CD4-positive, CD25-positive, alpha-beta regulatory T cell (primary cell): ENCODE measurements at regions not wholly inside any gene's neighbourhood (a gene's known extent, or its start where the extent isn't known, plus 50 kb on each side); places are given as distances from the start of the nearest gene placed in this dataset.

Source experiments
- ATAC-seq, 2 donors: fragments of 150-1000 bp; cut with Tn5 transposase; one replicate each; pipeline ENCODE4 v1.10.0; 2021; ENCODE audit warnings: low read depth in 2 of 2, moderate number of reproducible peaks in 2 of 2, moderate library complexity in 1 of 2
- DNase-seq, 3 donors: peaks; one replicate each; pipeline versions ENCODE4 v3.0.0 to v3.0.0-alpha.2; 2012 to 2022; ENCODE audit warnings: mixed read lengths in 1 of 3
- H3K27ac ChIP-seq: one replicate; pipeline ENCODE4 v1.7.0; 2013; ENCODE audit warnings: mild to moderate bottlenecking, low read length; ENCODE audit not compliant: insufficient read depth, poor library complexity, severe bottlenecking
- H3K27me3 ChIP-seq: one replicate; pipeline ENCODE4 v1.7.0; 2013; ENCODE audit warnings: low read length; ENCODE audit not compliant: control insufficient read depth, insufficient read depth
- H3K36me3 ChIP-seq: one replicate; pipeline ENCODE4 v1.7.0; 2013; ENCODE audit warnings: mild to moderate bottlenecking, low read length, moderate library complexity; ENCODE audit not compliant: control insufficient read depth, insufficient read depth
- H3K4me1 ChIP-seq: 2 replicates; pipeline ENCODE4 v1.7.0; 2013; ENCODE audit warnings: mild to moderate bottlenecking, low read length; ENCODE audit not compliant: insufficient read depth, control insufficient read depth, poor library complexity, severe bottlenecking
- H3K4me3 ChIP-seq: one replicate; pipeline ENCODE4 v1.7.0; 2013; ENCODE audit warnings: low read depth, mild to moderate bottlenecking, low read length, moderate library complexity
- H3K9me3 ChIP-seq, 2 experiments: 1 replicate in 1 of 2; 2 replicates in 1 of 2; pipeline ENCODE4 v1.7.0; 2013; ENCODE audit warnings: low read length in 2 of 2, mild to moderate bottlenecking in 1 of 2, moderate library complexity in 1 of 2; ENCODE audit not compliant: control insufficient read depth in 2 of 2
- H3K27ac Mint-ChIP-seq, 3 donors: one replicate each; pipeline ENCODE4 v1.8.0; 2020 to 2022; ENCODE audit warnings: mild to moderate bottlenecking in 3 of 3, mixed read lengths in 3 of 3, moderate library complexity in 2 of 3
- H3K27me3 Mint-ChIP-seq: one replicate; pipeline ENCODE4 v1.8.0; 2022; ENCODE audit warnings: mild to moderate bottlenecking, mixed read lengths
- H3K36me3 Mint-ChIP-seq: one replicate; pipeline ENCODE4 v1.8.0; 2020; ENCODE audit warnings: mixed read lengths
- H3K4me1 Mint-ChIP-seq, 4 donors: one replicate each; pipeline ENCODE4 v1.8.0; 2020 to 2022; ENCODE audit warnings: mixed read lengths in 4 of 4, mild to moderate bottlenecking in 1 of 4
- H3K4me3 Mint-ChIP-seq, 4 donors: one replicate each; pipeline ENCODE4 v1.8.0; 2020 to 2022; ENCODE audit warnings: mild to moderate bottlenecking in 4 of 4, mixed read lengths in 4 of 4, moderate library complexity in 3 of 4
- H3K9me3 Mint-ChIP-seq, 7 donors: one replicate each; pipeline ENCODE4 v1.8.0; 2020 to 2022; ENCODE audit warnings: mixed read lengths in 7 of 7, mild to moderate bottlenecking in 3 of 7, moderate library complexity in 2 of 7

- no peak overlapping the region for H3K27ac ChIP-seq
- peaks cover 6% of the 10 kb centered on the region for H3K27me3 Mint-ChIP-seq
- DNase-seq (no peak), ATAC-seq (no peak)
- H3K36me3 ChIP-seq: no peaks in the 10 kb centered on the region
- no peaks in the 10 kb centered on the region for H3K27me3 ChIP-seq
- H3K4me3 Mint-ChIP-seq: no peak overlapping the region
- peak overlapping the region in 2 of 3 donors; percentile 27 to 78 for H3K27ac Mint-ChIP-seq
- no peaks in the 10 kb centered on the region for H3K9me3 ChIP-seq
- peaks cover 11% of the 10 kb centered on the region for H3K4me1 ChIP-seq
- peaks cover 14 to 25% (median 22%) of the 10 kb centered on the region in 4 donors for H3K4me1 Mint-ChIP-seq
- H3K4me3 ChIP-seq: no peak overlapping the region
- no peaks in the 10 kb centered on the region for H3K36me3 Mint-ChIP-seq
- no peaks in the 10 kb centered on the region for H3K9me3 Mint-ChIP-seq
Observed at GRCh38 chr6:137352859-137353258, 133.7 kb upstream of the IFNGR1 start.

GRCh38 chr6:137351890-137352289 is 132.7 kb upstream of the IFNGR1 start:
- Mint-ChIP-seq H3K27ac (no peak overlapping the region), H3K27me3 (peaks cover 6% of the 10 kb centered on the region)
- no peak overlapping the region for H3K27ac ChIP-seq

GRCh38 chr6:137350857-137351256 is 131.7 kb upstream of the IFNGR1 start:
- H3K4me3 Mint-ChIP-seq: no peak overlapping the region
- no peaks in the 10 kb centered on the region for H3K36me3 Mint-ChIP-seq
- Histone ChIP-seq H3K4me3 (no peak overlapping the region), H3K27ac (no peak overlapping the region), H3K9me3 (no peaks in the 10 kb centered on the region), H3K36me3 (no peaks in the 10 kb centered on the region), H3K27me3 (no peaks in the 10 kb centered on the region), H3K4me1 (peaks cover 11% of the 10 kb centered on the region)
- H3K27me3 Mint-ChIP-seq: peaks cover 3% of the 10 kb centered on the region
- H3K27ac Mint-ChIP-seq: no peak overlapping the region
- ATAC-seq (no peak), DNase-seq (no peak)
- H3K9me3 Mint-ChIP-seq: no peaks in the 10 kb centered on the region
- H3K4me1 Mint-ChIP-seq: peaks cover 14 to 24% (median 20%) of the 10 kb centered on the region in 4 donors

More at GRCh38 chr6:137351890-137352289, 132.7 kb upstream of the IFNGR1 start:
- no peaks in the 10 kb centered on the region for H3K36me3 Mint-ChIP-seq
- Histone ChIP-seq H3K9me3 (no peaks in the 10 kb centered on the region), H3K4me1 (peaks cover 11% of the 10 kb centered on the region), H3K36me3 (no peaks in the 10 kb centered on the region), H3K4me3 (no peak overlapping the region), H3K27me3 (no peaks in the 10 kb centered on the region)
- peaks cover 14 to 25% (median 22%) of the 10 kb centered on the region in 4 donors for H3K4me1 Mint-ChIP-seq
- peak overlapping the region in 1 of 4 donors; percentile 24 for H3K4me3 Mint-ChIP-seq
- H3K9me3 Mint-ChIP-seq: no peaks in the 10 kb centered on the region
- ATAC-seq (no peak), DNase-seq (no peak)

- ATAC-seq: no peak
- Mint-ChIP-seq H3K27ac (no peak overlapping the region), H3K9me3 (no peaks in the 10 kb centered on the region), H3K36me3 (no peaks in the 10 kb centered on the region), H3K27me3 (peaks cover 5% of the 10 kb centered on the region), H3K4me3 (no peak overlapping the region), H3K4me1 (peaks cover 13 to 24% (median 17%) of the 10 kb centered on the region in 4 donors)
- Histone ChIP-seq H3K27me3 (no peaks in the 10 kb centered on the region), H3K27ac (no peak overlapping the region), H3K36me3 (no peaks in the 10 kb centered on the region), H3K4me3 (no peak overlapping the region), H3K9me3 (no peaks in the 10 kb centered on the region), H3K4me1 (peaks cover 11% of the 10 kb centered on the region)
- no peak for DNase-seq
Observed at GRCh38 chr6:137349856-137350830, 131.0 kb upstream of the IFNGR1 start.

GRCh38 chr6:137348777-137349176 is 129.6 kb upstream of the IFNGR1 start:
- Histone ChIP-seq H3K36me3 (no peaks in the 10 kb centered on the region), H3K4me3 (no peak overlapping the region), H3K27ac (no peak overlapping the region), H3K4me1 (peaks cover 11% of the 10 kb centered on the region), H3K27me3 (no peaks in the 10 kb centered on the region), H3K9me3 (no peaks in the 10 kb centered on the region)
- H3K4me1 Mint-ChIP-seq: peaks cover 12 to 20% (median 15%) of the 10 kb centered on the region in 4 donors
- peaks cover 5% of the 10 kb centered on the region for H3K27me3 Mint-ChIP-seq
- no peak overlapping the region for H3K4me3 Mint-ChIP-seq
- H3K27ac Mint-ChIP-seq: no peak overlapping the region
- H3K9me3 Mint-ChIP-seq: no peaks in the 10 kb centered on the region
- DNase-seq (no peak), ATAC-seq (no peak)
- no peaks in the 10 kb centered on the region for H3K36me3 Mint-ChIP-seq

GRCh38 chr6:137343241-137343640 is 124.1 kb upstream of the IFNGR1 start:
- no peak overlapping the region for H3K4me3 ChIP-seq

GRCh38 chr6:137342607-137343190 is 123.5 kb upstream of the IFNGR1 start:
- Histone ChIP-seq H3K36me3 (no peaks in the 10 kb centered on the region), H3K27me3 (peaks cover 11% of the 10 kb centered on the region), H3K4me3 (peak overlapping the region; percentile 92), H3K4me1 (peaks cover 16% of the 10 kb centered on the region), H3K9me3 (no peaks in the 10 kb centered on the region), H3K27ac (no peak overlapping the region)
- DNase-seq (peak in 1 of 3 donors; percentile 32), ATAC-seq (no peak)
- Mint-ChIP-seq H3K36me3 (no peaks in the 10 kb centered on the region), H3K27me3 (peaks cover 23% of the 10 kb centered on the region), H3K4me1 (peaks cover 9 to 30% (median 20%) of the 10 kb centered on the region in 4 donors), H3K9me3 (no peaks in the 10 kb centered on the region), H3K27ac (peak overlapping the region; percentile 43 to 93 (median 92)), H3K4me3 (peak overlapping the region; percentile 78 to 93 (median 88))

More at GRCh38 chr6:137343241-137343640, 124.1 kb upstream of the IFNGR1 start:
- Mint-ChIP-seq H3K27me3 (peaks cover 17% of the 10 kb centered on the region), H3K36me3 (no peaks in the 10 kb centered on the region), H3K27ac (peak overlapping the region in 2 of 3 donors; percentile 43 to 93), H3K4me3 (peak overlapping the region in 3 of 4 donors; percentile 78 to 89 (median 87)), H3K4me1 (peaks cover 9 to 30% (median 20%) of the 10 kb centered on the region in 4 donors), H3K9me3 (no peaks in the 10 kb centered on the region)
- Histone ChIP-seq H3K27me3 (peaks cover 6% of the 10 kb centered on the region), H3K4me1 (peaks cover 16% of the 10 kb centered on the region), H3K9me3 (no peaks in the 10 kb centered on the region), H3K36me3 (no peaks in the 10 kb centered on the region), H3K27ac (no peak overlapping the region)
- no peak for ATAC-seq
- DNase-seq: no peak
